Germinal center (tissue), 1 donor: ENCODE measurements at regions not wholly inside any gene's neighbourhood (a gene's known extent, or its start where the extent isn't known, plus 50 kb on each side); places are given as distances from the start of the nearest gene placed in this dataset.

ENCODE experiments used
- DNase-seq: peaks from one replicate; pipeline ENCODE4 v3.0.0; 2012; ENCODE audit warnings: mixed read lengths, low spot score

- DNase-seq, result no peak
These were observed 358.4 kb downstream of the BTBD3 start for GRCh38 chr20:12276011-12276673.

DNA sequence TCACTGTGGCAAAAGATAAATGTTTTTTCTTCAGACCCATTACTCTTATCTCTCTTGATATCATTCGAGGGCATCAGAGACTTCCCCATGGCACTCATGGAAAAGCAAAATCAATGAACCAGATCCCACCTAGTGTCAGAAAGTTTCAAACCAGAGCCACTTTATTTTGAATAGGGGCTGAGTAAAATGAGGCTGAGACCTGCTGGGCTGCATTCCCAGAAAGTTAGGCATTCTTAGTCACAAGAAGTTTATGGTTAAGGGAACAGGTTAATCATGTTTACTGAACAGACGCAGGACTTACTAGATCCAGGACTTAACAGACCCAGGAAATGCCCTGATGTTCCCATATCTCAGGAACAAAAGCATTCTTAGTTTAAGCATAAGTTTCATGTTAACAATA is 369.9 kb downstream of the BTBD3 start:
- no peak for DNase-seq

- DNase-seq, result no peak
These were observed 371.8 kb downstream of the BTBD3 start for GRCh38 chr20:12289465-12289864.

DNA sequence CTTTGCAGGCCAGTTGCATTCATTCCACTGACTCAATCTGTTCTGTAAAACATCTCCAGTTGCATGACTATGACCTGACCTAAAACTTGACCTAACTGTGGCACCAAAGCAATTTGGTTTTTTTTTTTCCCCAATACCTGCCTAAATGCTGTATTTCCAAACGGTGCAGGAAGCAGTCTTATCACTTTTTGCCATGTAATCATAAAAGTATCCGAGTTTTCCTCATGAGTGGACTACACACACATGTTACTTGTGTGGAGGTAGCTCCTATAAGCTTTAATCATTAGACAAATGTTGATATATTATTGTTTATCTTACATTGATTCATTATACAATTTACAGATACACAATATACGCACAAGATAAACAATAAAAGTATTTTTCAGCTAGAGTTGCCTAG is 373.7 kb downstream of the BTBD3 start:
- no peak for DNase-seq

- no peak for DNase-seq
These were observed 376.2 kb downstream of the BTBD3 start for GRCh38 chr20:12293900-12294299.

DNA sequence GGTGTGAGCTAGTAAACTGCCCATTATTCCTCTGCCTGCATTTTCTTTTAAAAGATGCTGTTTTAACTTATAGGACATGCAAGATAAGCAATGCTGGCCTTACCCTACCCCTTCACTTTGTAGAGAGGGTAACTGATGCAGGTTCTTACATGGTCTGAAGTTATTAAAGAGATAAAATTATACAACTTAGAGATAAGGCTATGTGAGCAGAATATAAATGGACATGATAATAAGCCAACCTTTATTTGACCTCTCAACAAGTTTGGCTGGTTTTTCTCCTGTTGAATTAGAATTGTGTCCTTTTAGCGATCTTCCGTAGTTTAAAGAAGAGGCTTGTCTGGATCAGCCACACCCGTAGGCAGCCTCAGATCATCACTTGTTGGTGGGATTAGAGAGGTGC is 377.0 kb downstream of the BTBD3 start:
- no peak for DNase-seq

DNA sequence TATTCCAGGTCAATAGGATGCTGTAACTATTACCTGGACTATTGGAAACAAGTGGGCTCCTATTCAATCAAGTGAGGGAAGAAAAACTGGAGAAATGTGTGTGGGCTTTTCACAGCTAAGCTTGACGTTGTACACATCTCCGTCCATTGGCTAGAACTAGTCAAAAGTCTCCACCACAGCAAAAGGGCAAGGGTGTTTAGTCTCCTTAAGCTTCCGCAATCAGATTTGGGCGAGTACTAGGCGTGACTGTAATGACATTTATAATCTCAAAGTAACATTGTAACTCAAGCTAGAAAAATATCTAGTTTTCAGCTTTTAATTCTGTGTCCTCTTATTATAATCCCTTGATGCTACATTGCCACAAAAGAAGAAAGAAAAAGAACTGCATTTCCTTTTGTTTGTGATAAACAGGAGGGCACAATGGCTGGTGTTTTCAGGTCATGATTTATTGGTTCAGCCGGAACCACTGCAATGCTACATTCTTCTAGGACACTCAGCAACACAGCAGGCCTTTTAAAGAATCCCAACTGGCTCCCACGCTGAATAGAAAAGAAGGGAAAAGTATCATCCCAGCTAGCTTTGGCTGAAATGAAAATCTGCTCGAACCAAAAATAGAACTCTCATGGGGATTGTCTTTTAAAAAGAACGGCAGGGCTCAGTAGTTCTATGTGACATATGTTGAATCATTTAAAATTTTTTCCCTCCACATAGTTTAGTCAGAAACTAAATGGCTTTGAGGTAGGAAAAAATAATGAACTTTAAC is 387.7 kb downstream of the BTBD3 start:
- no peak for DNase-seq

- DNase-seq, result no peak
These were observed 388.4 kb downstream of the BTBD3 start for GRCh38 chr20:12306107-12306506.

DNA sequence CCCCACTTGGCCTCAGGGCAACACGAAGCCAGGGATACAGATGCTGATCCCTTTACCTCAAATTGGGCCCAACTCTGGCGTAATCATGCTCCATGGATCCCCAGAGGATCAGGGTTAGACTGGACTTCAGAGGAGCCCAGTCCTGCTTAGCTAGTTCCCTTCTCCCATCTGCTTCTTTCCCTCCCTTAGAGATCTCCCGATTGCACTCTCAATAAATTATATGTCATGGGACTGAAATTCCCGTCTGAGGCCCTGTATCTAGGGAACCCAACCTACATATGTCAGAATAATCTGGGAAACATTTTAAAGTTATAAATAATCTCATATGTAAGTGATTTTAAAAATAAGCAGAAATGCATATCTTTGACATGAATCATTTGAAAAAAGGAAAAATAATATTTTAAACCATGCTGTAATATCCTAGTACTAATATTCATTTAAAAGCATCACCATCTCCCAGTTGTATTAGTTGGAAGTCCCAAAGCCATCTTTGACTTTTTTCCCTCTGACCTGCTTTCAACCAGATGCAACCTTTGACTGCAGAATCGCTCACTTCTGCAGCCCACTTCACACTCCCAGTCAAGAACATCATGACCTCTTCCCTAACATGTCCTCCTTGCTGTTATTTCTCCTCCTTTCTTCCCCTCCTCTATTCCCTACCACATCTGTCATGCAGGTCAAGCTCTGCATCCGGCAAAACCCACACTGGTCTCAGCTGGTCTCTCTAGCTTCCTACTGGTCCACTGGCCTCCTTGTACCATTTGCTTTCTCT is 393.6 kb downstream of the BTBD3 start:
- DNase-seq, result no peak

GRCh38 chr20:12315652-12316051 is 398.0 kb downstream of the BTBD3 start:
- no peak for DNase-seq

- no peak for DNase-seq
These were observed 399.1 kb downstream of the BTBD3 start for GRCh38 chr20:12316794-12317193.

GRCh38 chr20:12317433-12317832 is 399.7 kb downstream of the BTBD3 start:
- no peak for DNase-seq

- DNase-seq, result no peak
These were observed 400.4 kb downstream of the BTBD3 start for GRCh38 chr20:12318043-12318442.

GRCh38 chr20:12321736-12322135 is 404.0 kb downstream of the BTBD3 start:
- no peak for DNase-seq

DNA sequence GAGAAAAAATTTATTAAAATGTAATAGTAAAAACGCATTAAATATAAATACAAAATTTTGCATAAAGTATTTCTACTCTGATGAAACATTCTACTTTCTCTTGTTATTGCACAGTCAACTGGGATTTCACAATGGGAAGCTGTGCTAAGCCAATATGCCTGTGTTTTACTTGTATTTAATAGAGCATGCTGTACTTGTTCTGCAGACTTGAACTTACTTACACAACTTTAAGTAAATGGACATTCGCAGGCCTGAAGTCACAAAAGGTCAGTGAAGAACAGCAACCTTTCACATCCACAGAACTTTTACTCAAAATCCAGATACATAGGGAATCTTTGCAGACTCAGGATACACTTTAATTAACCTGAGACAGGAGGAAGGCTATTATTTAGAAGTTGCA is 409.5 kb downstream of the BTBD3 start:
- DNase-seq, result no peak

DNA sequence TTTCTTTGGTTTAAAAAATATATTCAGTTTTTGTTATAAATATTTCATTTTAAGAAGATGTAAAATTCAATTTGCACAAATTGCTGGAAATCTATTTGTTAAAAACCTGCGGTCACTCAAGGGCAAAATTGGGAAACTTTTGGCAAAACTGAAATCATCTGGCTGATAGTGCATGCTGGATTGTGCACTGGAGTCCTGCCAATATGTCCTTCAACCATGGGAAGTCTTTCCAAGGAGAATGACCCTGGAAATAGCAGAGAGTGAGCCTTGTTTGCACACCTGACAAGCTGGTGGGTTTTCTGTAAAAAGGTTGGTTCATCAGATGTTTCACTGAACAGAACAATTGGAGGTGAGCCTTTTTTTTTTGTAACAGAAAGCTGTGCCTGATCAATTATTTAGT is 413.5 kb downstream of the BTBD3 start:
- DNase-seq, result no peak

GRCh38 chr20:12337601-12338000 is 419.9 kb downstream of the BTBD3 start:
- no peak for DNase-seq

GRCh38 chr20:12345978-12346377 is 428.3 kb downstream of the BTBD3 start:
- DNase-seq, result no peak

GRCh38 chr20:12353842-12354241 is 436.1 kb downstream of the BTBD3 start:
- DNase-seq, result no peak

DNA sequence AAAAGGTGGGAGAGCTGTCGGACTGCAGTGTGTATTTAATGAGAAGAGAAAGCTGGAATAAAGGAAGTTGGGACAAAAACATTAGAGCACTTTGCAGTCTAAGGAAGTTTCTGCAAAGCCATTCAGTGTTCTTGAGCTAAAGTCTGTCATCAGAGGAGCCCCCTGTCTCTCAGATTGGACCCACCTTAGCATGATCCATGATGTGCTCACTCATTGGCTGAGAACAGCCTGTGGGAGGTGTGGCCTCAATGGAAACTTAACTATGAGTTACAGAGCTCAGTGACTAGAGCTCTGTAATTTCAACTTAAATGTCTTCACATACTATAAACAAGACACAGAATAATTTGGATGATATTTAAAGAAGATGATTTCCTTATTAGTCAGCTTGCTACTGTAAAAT is 437.0 kb downstream of the BTBD3 start:
- no peak for DNase-seq

DNA sequence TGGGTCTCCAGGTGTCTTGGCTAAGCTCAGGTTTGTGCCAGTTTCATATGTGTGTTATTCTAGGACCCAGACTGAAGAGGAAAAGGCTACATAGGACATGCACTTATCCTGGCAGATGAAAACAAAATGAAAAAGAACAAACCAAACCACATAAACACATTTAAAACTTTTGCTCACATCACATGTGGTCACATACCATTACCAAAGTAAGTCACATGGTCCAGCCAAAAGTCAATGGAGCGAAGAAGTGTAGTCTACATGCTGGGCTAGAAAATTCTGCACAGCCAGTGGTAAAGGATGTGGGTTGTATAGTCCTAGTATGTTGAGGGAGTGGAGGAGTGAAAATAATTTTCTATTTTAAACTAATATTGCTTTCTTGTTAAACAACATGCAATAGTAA is 437.5 kb downstream of the BTBD3 start:
- DNase-seq, result no peak

DNA sequence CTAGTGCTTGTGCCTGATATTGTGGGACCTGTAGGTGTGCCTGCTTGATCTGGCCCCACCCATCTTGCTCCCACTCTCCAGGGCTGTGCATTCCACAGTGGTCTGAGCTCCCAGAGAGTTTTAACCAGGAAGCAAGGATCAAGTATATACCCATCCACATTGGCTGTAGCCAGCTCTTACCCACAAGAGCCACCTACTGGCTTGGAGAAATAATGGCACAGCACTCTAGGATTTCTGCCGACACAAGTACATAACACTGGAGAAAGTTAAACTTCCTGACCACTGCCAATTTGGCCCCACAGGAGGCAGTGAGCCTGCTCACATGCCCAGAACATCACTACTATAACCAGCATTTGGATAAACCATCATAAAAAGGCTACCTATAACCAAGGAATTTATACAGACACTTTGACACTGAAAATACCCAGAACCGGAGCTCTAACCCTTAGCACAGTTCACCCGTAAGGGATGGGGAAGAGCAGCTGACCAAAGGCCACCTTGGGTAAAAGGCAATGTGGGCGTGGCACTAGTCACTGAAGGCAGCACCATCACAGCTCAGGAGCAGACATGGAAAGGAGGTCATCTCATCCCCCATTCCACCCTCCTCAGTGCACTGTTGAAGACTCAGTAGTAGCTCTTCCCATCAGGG is 440.4 kb downstream of the BTBD3 start:
- DNase-seq, result no peak

GRCh38 chr20:12358655-12359009 is 440.9 kb downstream of the BTBD3 start:
- DNase-seq, result no peak
